GM23248 (cell line): ENCODE measurements at regions not wholly inside any gene's neighbourhood (a gene's known extent, or its start where the extent isn't known, plus 50 kb on each side); places are given as distances from the start of the nearest gene placed in this dataset.

ENCODE experiments used
- DNase-seq: peaks from one replicate; pipeline ENCODE4 v3.0.0-alpha.2; 2015
- H2AFZ ChIP-seq: fragments of 200-600 bp; sonication (generic); 2 replicates; pipeline ENCODE4 v1.6.1; 2016; ENCODE audit warnings: antibody characterized with exemption
- H3F3A ChIP-seq: fragments of 200-600 bp; sonication (generic); 2 replicates; pipeline ENCODE4 v1.6.1; 2016; ENCODE audit warnings: mild to moderate bottlenecking, antibody characterized with exemption, mixed run types; ENCODE audit not compliant: insufficient read depth
- H3K27ac ChIP-seq: fragments of 200-600 bp; sonication (generic); 2 replicates; pipeline ENCODE4 v1.5.1; 2016; ENCODE audit warnings: mild to moderate bottlenecking
- H3K27me3 ChIP-seq: fragments of 200-600 bp; sonication (generic); replicated peaks from 2 replicates; pipeline ENCODE4 v1.6.1; 2016; ENCODE audit warnings: mild to moderate bottlenecking; ENCODE audit not compliant: insufficient read depth
- H3K36me3 ChIP-seq: fragments of 200-600 bp; sonication (generic); 2 replicates; pipeline ENCODE4 v1.6.1; 2016; ENCODE audit warnings: low read depth, mild to moderate bottlenecking
- H3K4me1 ChIP-seq: fragments of 200-600 bp; sonication (generic); 2 replicates; pipeline ENCODE4 v1.6.1; 2016; ENCODE audit warnings: mild to moderate bottlenecking; ENCODE audit not compliant: insufficient read depth
- H3K4me2 ChIP-seq: fragments of 200-600 bp; sonication (generic); one replicate; pipeline ENCODE4 v1.6.1; 2016; ENCODE audit warnings: mild to moderate bottlenecking; ENCODE audit not compliant: unreplicated experiment
- H3K4me3 ChIP-seq: fragments of 200-600 bp; sonication (generic); 2 replicates; pipeline ENCODE4 v1.5.1; 2016; ENCODE audit warnings: mild to moderate bottlenecking
- H3K79me2 ChIP-seq: fragments of 200-600 bp; sonication (generic); 2 replicates; pipeline ENCODE4 v1.6.1; 2016; ENCODE audit warnings: mild to moderate bottlenecking; ENCODE audit not compliant: insufficient read depth
- H3K9ac ChIP-seq: fragments of 200-600 bp; sonication (generic); 2 replicates; pipeline ENCODE4 v1.6.1; 2016; ENCODE audit warnings: mild to moderate bottlenecking
- H3K9me2 ChIP-seq: fragments of 200-600 bp; sonication (generic); 2 replicates; pipeline ENCODE4 v1.6.1; 2016; ENCODE audit warnings: mixed run types, mild to moderate bottlenecking, moderate library complexity; ENCODE audit not compliant: insufficient read depth
- H3K9me3 ChIP-seq: fragments of 200-600 bp; sonication (generic); one replicate; pipeline ENCODE4 v1.6.1; 2017; ENCODE audit warnings: low read depth
- H4K20me1 ChIP-seq: fragments of 200-600 bp; sonication (generic); 2 replicates; pipeline ENCODE4 v1.6.0; 2016; ENCODE audit not compliant: insufficient read depth
- EZH2 ChIP-seq: fragments of 200-600 bp; sonication (generic); IDR thresholded peaks from 2 replicates; pipeline ENCODE4 v1.6.1; 2018; ENCODE audit warnings: antibody characterized with exemption, mild to moderate bottlenecking; ENCODE audit not compliant: insufficient read depth, poor library complexity, severe bottlenecking
- EZH2phosphoT487 ChIP-seq: fragments of 200-600 bp; sonication (generic); IDR thresholded peaks from 2 replicates; pipeline ENCODE4 v1.6.1; 2018; ENCODE audit warnings: antibody characterized with exemption, moderate library complexity, mild to moderate bottlenecking, low read depth; ENCODE audit not compliant: insufficient read depth
- WGBS, 2 experiments: methylation state at CpG; one replicate each; pipeline ENCODE4 v1.1.6; 2015 to 2017; ENCODE audit warnings: low lambda C conversion rate in 2 of 2, low coverage in 1 of 2; ENCODE audit errors: missing lambda C conversion rate in 2 of 2; 5-methylcytosine and 5-hydroxymethylcytosine counted together
- in situ Hi-C: fragments of 300-500 bp; cut with MboI; formaldehyde crosslinking; loops from 2 replicates; pipeline ENCODE4 v1.15.0; 2020

GRCh38 chr20:24763386-24764026 lies 185.6 kb upstream of the CST7 start:
- Histone ChIP-seq H3K9me2 (no peaks in the 10 kb centered on the region), H3K27me3 (peaks cover 11% of the 10 kb centered on the region; the same call in 1 of the 2 replicates), H3K4me2 (no peak overlapping the region), H3K9me3 (no peaks in the 10 kb centered on the region), H3K4me1 (no peaks in the 10 kb centered on the region), H3K4me3 (no peak overlapping the region), H3F3A (no peaks in the 10 kb centered on the region), H3K9ac (no peak overlapping the region), H4K20me1 (no peaks in the 10 kb centered on the region), H3K27ac (no peak overlapping the region), H3K36me3 (no peaks in the 10 kb centered on the region), H2AFZ (no peak overlapping the region), H3K79me2 (no peaks in the 10 kb centered on the region)
- WGBS, 2 experiments, result 70 to 72% methylated on average over 26 of the region's 26 CpGs
- no peak for TF ChIP-seq EZH2
- no peak for TF ChIP-seq EZH2phosphoT487
- in situ Hi-C loops, result no loop called here
- DNase-seq, result no peak

- Histone ChIP-seq H3K27ac (no peak overlapping the region), H3K27me3 (peaks cover 13% of the 10 kb centered on the region; the same call in 1 of the 2 replicates), H2AFZ (no peak overlapping the region), H3K4me2 (no peak overlapping the region), H3K36me3 (no peaks in the 10 kb centered on the region), H3K9ac (no peak overlapping the region), H3K4me3 (no peak overlapping the region), H3K4me1 (no peaks in the 10 kb centered on the region), H3K9me3 (no peaks in the 10 kb centered on the region), H3K9me2 (no peaks in the 10 kb centered on the region), H3F3A (no peaks in the 10 kb centered on the region), H3K79me2 (no peaks in the 10 kb centered on the region), H4K20me1 (no peaks in the 10 kb centered on the region)
- in situ Hi-C loops, result no loop called here
- 72 to 74% methylated on average over 15 to 16 of the region's 16 CpGs for WGBS, 2 experiments
- DNase-seq, result no peak
- TF ChIP-seq EZH2, result no peak
- TF ChIP-seq EZH2phosphoT487, result no peak
These were observed 184.9 kb upstream of the CST7 start for GRCh38 chr20:24764027-24764793.

- Histone ChIP-seq H3F3A (no peaks in the 10 kb centered on the region), H3K79me2 (no peaks in the 10 kb centered on the region), H3K9ac (no peak overlapping the region), H3K9me2 (no peaks in the 10 kb centered on the region), H4K20me1 (no peaks in the 10 kb centered on the region), H3K9me3 (no peaks in the 10 kb centered on the region), H3K4me3 (no peak overlapping the region), H3K4me1 (no peaks in the 10 kb centered on the region), H2AFZ (no peak overlapping the region), H3K27me3 (peaks cover 13% of the 10 kb centered on the region; the same call in 1 of the 2 replicates), H3K4me2 (no peak overlapping the region), H3K36me3 (no peaks in the 10 kb centered on the region), H3K27ac (no peak overlapping the region)
- WGBS, 2 experiments, result 4 to 11% methylated on average over 9 of the region's 9 CpGs
- in situ Hi-C loops, result no loop called here
- DNase-seq, result no peak
- TF ChIP-seq EZH2phosphoT487 (no peak), EZH2 (no peak)
These were observed 184.3 kb upstream of the CST7 start for GRCh38 chr20:24764794-24765202.

- Histone ChIP-seq H3K27me3 (peaks cover 11% of the 10 kb centered on the region; the same call in 1 of the 2 replicates), H3K4me1 (no peaks in the 10 kb centered on the region), H2AFZ (no peak overlapping the region), H3K4me3 (no peak overlapping the region), H3K4me2 (no peak overlapping the region), H3K27ac (no peak overlapping the region), H3K79me2 (no peaks in the 10 kb centered on the region), H3F3A (no peaks in the 10 kb centered on the region), H3K36me3 (no peaks in the 10 kb centered on the region), H4K20me1 (no peaks in the 10 kb centered on the region), H3K9me2 (no peaks in the 10 kb centered on the region), H3K9ac (no peak overlapping the region), H3K9me3 (no peaks in the 10 kb centered on the region)
- in situ Hi-C loops, result no loop called here
- TF ChIP-seq EZH2, result no peak
- TF ChIP-seq EZH2phosphoT487, result no peak
- DNase-seq, result no peak
- WGBS, 2 experiments, result 41 to 42% methylated on average over 12 of the region's 12 CpGs
These were observed 183.5 kb upstream of the CST7 start for GRCh38 chr20:24765316-24766142.
